LNCAP (cell line): ENCODE measurements at regions not wholly inside any gene's neighbourhood (a gene's known extent, or its start where the extent isn't known, plus 50 kb on each side); places are given as distances from the start of the nearest gene placed in this dataset.

Experiments
- TF ChIP-seq, protein P1 (sequence below): fragments of 450-650 bp; IDR thresholded peaks from 2 replicates; pipeline ENCODE4 v1.5.1; 2017; ENCODE audit warnings: mild to moderate bottlenecking

DNA sequence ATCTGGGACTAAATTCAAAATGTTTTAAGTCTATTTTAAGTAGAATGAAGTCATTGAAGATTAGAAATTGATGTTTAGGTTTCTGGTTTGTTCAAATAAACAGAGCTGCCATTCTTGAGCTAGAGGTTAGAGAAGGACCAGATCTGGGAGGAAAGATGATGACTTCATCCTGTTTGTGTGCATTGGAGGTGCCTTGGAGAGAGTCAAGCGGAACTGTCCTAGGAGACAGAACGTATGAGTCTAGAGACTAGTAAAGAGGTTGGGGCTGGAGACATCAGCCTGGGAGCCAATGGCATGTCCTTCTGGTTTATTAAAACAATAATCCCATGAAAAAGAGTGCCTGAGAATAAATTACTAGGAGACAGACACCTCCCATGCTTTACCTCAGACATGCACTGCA, 303.4 kb downstream of the KBTBD8 start:
- TF ChIP-seq, protein P1, sequence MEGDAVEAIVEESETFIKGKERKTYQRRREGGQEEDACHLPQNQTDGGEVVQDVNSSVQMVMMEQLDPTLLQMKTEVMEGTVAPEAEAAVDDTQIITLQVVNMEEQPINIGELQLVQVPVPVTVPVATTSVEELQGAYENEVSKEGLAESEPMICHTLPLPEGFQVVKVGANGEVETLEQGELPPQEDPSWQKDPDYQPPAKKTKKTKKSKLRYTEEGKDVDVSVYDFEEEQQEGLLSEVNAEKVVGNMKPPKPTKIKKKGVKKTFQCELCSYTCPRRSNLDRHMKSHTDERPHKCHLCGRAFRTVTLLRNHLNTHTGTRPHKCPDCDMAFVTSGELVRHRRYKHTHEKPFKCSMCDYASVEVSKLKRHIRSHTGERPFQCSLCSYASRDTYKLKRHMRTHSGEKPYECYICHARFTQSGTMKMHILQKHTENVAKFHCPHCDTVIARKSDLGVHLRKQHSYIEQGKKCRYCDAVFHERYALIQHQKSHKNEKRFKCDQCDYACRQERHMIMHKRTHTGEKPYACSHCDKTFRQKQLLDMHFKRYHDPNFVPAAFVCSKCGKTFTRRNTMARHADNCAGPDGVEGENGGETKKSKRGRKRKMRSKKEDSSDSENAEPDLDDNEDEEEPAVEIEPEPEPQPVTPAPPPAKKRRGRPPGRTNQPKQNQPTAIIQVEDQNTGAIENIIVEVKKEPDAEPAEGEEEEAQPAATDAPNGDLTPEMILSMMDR = no peak

DNA sequence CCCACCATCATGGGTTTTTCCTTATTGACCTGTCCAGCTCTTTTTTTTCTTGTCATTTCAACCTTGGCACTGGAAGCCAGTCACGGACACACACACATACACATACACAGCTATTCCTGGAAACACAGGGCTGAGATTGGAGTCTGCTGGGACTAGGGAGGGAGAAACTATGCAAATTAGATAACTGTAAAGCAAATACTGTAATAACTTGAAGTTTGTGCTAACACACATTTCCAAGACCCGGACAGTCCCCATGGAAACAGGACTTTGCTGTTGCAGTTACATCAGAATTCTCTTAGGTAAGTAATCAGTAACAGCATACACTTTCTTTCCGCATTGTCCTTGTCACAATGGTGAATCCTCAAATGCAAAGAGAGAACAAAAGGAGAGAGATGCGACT, 304.4 kb downstream of the KBTBD8 start:
- TF ChIP-seq, protein P1 = no peak

DNA sequence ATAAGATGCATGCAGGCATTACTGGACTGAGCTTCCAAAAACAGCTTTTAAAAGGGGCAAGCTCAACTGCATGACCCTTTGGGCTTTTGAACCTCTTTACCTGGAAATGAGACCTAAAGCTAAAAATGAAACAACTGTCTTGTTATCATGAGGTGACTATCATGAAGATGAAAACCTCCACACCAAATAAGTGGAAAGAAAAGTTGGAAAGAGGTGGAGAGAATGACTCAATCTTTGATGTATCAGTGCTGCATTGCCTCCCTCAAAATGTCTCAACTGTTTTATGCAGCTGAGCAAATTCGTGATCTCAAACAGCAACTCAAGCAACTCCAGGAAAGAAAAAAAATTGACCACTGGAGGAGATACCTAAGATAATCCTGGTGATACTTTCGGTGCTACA, 307.1 kb downstream of the KBTBD8 start:
- TF ChIP-seq, protein P1 = no peak

DNA sequence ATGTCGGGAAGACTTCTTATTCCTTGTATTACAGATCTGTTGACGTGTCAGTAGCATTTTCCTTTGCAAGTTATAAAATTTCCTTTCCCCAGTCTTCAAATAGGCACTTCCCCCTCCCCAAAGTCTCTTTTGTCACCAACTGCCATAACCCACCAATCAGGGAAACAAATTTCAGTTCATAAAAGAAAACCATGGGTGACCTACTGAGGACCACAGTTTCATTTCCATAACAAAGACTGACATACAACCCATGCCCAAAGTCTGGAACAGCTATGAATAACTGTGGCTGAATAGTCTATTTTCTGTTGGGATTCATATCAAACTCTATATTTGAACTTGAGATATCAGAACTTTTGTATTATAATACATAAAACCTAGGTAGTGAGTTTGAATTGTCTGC, 307.8 kb downstream of the KBTBD8 start:
- TF ChIP-seq, protein P1 = no peak

DNA sequence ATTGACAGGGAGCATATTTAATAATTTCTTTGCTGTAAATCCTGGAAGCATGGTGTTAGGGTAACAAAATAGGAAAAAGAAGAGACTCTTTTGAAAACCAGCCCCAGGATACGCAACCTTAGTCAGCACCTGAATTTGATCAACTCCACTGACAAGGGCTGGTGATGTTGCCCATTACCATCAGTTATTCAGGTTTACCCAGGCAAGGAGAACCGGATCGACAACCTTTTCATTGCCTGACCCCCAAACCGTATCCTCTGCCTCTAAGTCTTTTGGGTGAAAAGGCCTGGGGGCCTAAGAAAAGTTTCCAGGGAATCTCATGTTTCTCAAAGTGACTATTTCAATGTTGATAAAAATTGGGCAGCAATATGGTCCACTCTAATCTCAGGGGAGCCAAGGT, 313.3 kb downstream of the KBTBD8 start:
- TF ChIP-seq, protein P1 = no peak

DNA sequence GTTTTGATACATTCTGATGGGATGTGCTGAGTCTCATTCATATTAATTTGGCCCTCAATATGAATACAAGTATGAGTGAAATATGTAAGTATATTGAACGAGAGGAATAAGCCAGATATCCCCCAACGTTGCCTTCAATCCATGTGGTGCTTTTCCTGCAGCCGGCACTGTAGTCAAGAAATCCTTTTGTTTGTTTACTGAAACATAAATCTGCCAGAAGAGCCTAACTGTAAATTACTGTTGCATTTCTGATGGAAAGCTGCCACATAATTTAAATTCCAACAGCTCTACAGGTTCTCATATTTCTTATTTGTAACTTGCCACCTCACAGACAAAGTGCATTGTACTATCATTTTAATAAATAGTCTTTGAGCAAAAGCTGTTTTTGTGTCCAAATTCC, 314.0 kb downstream of the KBTBD8 start:
- TF ChIP-seq, protein P1 = no peak

DNA sequence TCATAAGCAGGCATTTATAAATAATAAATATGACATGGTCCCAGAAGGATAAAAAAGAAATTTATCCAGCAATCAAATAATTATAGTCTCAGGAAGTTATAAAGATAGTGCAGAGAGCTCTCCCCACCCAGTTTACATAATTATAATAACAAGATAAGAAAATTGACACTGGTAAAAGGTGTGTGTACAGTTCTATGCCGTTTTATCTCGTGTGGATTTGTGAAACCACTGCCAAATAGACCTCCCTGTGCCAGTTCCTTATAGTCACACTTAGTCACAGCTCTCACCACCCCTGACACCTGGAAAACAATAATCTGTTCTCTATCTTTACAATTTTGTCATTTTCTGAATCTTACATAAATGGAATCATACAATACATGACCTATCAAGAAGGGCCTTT, 320.1 kb downstream of the KBTBD8 start:
- TF ChIP-seq, protein P1 = no peak

DNA sequence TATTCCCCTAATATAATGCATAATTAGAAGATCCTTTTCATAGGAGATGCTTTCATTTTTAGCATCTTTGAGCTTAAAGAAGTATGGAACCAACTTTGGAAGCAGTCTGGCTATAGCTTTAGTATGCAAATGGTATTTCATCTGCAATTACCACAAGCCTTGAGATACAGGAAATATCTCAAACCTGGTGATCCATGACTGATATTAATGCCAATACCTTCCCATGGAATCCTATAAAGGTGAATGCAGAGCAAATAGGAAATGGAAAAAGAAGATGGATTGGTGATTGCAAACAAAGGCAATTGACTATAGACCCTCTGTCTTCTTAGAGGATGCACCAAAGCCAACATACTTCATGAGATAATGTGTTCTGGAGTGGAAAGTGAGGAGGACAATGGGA, 326.4 kb downstream of the KBTBD8 start:
- TF ChIP-seq, protein P1 = no peak
